ENCODE measurements at regions not wholly inside any gene's neighbourhood (a gene's known extent, or its start where the extent isn't known, plus 50 kb on each side); places are given as distances from the start of the nearest gene placed in this dataset.
"Not testable (repeated sequence)": the region's sequence is repeated elsewhere in the genome, so short reads cannot be mapped to it uniquely, and the experiment has no call there.

GRCh38 chr13:39822437-39822836 lies 167.0 kb downstream of the COG6 start:
- peaks cover 1% of the 10 kb centered on the region for H3K27me3 Mint-ChIP-seq (ENCODE audit: low read depth)
- H3K36me3 Mint-ChIP-seq (ENCODE audit: low read depth): no peaks in the 10 kb centered on the region
- H3K27ac Mint-ChIP-seq: no peak overlapping the region
- H3K9me3 Mint-ChIP-seq (ENCODE audit: insufficient read depth): no peaks in the 10 kb centered on the region
- H3K4me3 Mint-ChIP-seq: no peak overlapping the region
- ATAC-seq (no peak), DNase-seq (no peak)
- CTCF ChIA-PET: no interaction called here
- H3K4me1 Mint-ChIP-seq (ENCODE audit: low read depth): peaks cover 23% of the 10 kb centered on the region
- POLR2A ChIA-PET: no interaction called here

- H3K9me3 Mint-ChIP-seq (ENCODE audit: insufficient read depth): no peaks in the 10 kb centered on the region
- peaks cover 23% of the 10 kb centered on the region for H3K4me1 Mint-ChIP-seq (ENCODE audit: low read depth)
- H3K27me3 Mint-ChIP-seq (ENCODE audit: low read depth): peaks cover 1% of the 10 kb centered on the region
- DNase-seq (no peak), ATAC-seq (no peak)
- ChIA-PET POLR2A (no interaction called here), CTCF (interaction anchor here (0.7 kb wide), 1 partner anchor 12 kb away, joined by 3 read pairs; no protein-coding TSS in a partner anchor)
- no peak overlapping the region for H3K27ac Mint-ChIP-seq
- H3K36me3 Mint-ChIP-seq (ENCODE audit: low read depth): no peaks in the 10 kb centered on the region
- peak overlapping the region; percentile 45 for H3K4me3 Mint-ChIP-seq
Observed at GRCh38 chr13:39823063-39823713, 167.7 kb downstream of the COG6 start.

GRCh38 chr13:39825886-39826285 lies 170.4 kb downstream of the COG6 start:
- ChIA-PET POLR2A (no interaction called here), CTCF (no interaction called here)
- Mint-ChIP-seq H3K27ac (no peak overlapping the region), H3K4me3 (no peak overlapping the region), H3K9me3 (ENCODE audit: insufficient read depth) (peaks cover 5% of the 10 kb centered on the region), H3K4me1 (ENCODE audit: low read depth) (peaks cover 23% of the 10 kb centered on the region), H3K27me3 (ENCODE audit: low read depth) (peaks cover 1% of the 10 kb centered on the region), H3K36me3 (ENCODE audit: low read depth) (no peaks in the 10 kb centered on the region)
- ATAC-seq (no peak), DNase-seq (no peak)

GRCh38 chr13:39835253-39835652 lies 179.8 kb downstream of the COG6 start:
- no peak for ATAC-seq
- POLR2A ChIA-PET: no interaction called here
- no peaks in the 10 kb centered on the region for H3K36me3 Mint-ChIP-seq (ENCODE audit: low read depth)
- no peak overlapping the region for H3K4me3 Mint-ChIP-seq
- no peaks in the 10 kb centered on the region for H3K9me3 Mint-ChIP-seq (ENCODE audit: insufficient read depth)
- CTCF ChIA-PET: no interaction called here
- no peaks in the 10 kb centered on the region for H3K4me1 Mint-ChIP-seq (ENCODE audit: low read depth)
- no peak overlapping the region for H3K27ac Mint-ChIP-seq
- no peak for DNase-seq
- H3K27me3 Mint-ChIP-seq (ENCODE audit: low read depth): no peaks in the 10 kb centered on the region

- H3K36me3 Mint-ChIP-seq (ENCODE audit: low read depth): no peaks in the 10 kb centered on the region
- DNase-seq (no peak), ATAC-seq (no peak)
- no peaks in the 10 kb centered on the region for H3K9me3 Mint-ChIP-seq (ENCODE audit: insufficient read depth)
- no peak overlapping the region for H3K4me3 Mint-ChIP-seq
- H3K27me3 Mint-ChIP-seq (ENCODE audit: low read depth): no peaks in the 10 kb centered on the region
- H3K4me1 Mint-ChIP-seq (ENCODE audit: low read depth): no peaks in the 10 kb centered on the region
- ChIA-PET POLR2A (no interaction called here), CTCF (no interaction called here)
- no peak overlapping the region for H3K27ac Mint-ChIP-seq
Observed at GRCh38 chr13:39836038-39836437, 180.6 kb downstream of the COG6 start.

GRCh38 chr13:39837866-39838265 lies 182.4 kb downstream of the COG6 start:
- H3K27me3 Mint-ChIP-seq (ENCODE audit: low read depth); ATAC-seq; H3K27ac Mint-ChIP-seq; H3K4me3 Mint-ChIP-seq; H3K36me3 Mint-ChIP-seq (ENCODE audit: low read depth); POLR2A ChIA-PET; CTCF ChIA-PET; H3K4me1 Mint-ChIP-seq (ENCODE audit: low read depth); DNase-seq; H3K9me3 Mint-ChIP-seq (ENCODE audit: insufficient read depth): not testable (repeated sequence)

GRCh38 chr13:39840201-39840600 lies 184.7 kb downstream of the COG6 start:
- no peaks in the 10 kb centered on the region for H3K27me3 Mint-ChIP-seq (ENCODE audit: low read depth)
- ATAC-seq (no peak), DNase-seq (no peak)
- no peaks in the 10 kb centered on the region for H3K4me1 Mint-ChIP-seq (ENCODE audit: low read depth)
- H3K27ac Mint-ChIP-seq: no peak overlapping the region
- no peaks in the 10 kb centered on the region for H3K36me3 Mint-ChIP-seq (ENCODE audit: low read depth)
- CTCF ChIA-PET: no interaction called here
- H3K9me3 Mint-ChIP-seq (ENCODE audit: insufficient read depth): no peaks in the 10 kb centered on the region
- POLR2A ChIA-PET: no interaction called here
- no peak overlapping the region for H3K4me3 Mint-ChIP-seq

GRCh38 chr13:39847336-39847735 lies 191.9 kb downstream of the COG6 start:
- no peak overlapping the region for H3K4me3 Mint-ChIP-seq
- no peak overlapping the region for H3K27ac Mint-ChIP-seq

GRCh38 chr13:39855236-39855635 lies 199.8 kb downstream of the COG6 start:
- ChIA-PET POLR2A (no interaction called here), CTCF (interaction anchor here (1.5 kb wide), 1 partner anchor 827 kb away, joined by 3 read pairs; no protein-coding TSS in a partner anchor)
- H3K4me3 Mint-ChIP-seq: no peak overlapping the region
- DNase-seq (no peak), ATAC-seq (no peak)
- H3K36me3 Mint-ChIP-seq (ENCODE audit: low read depth): peaks cover 2% of the 10 kb centered on the region
- peaks cover 19% of the 10 kb centered on the region for H3K9me3 Mint-ChIP-seq (ENCODE audit: insufficient read depth)
- H3K27ac Mint-ChIP-seq: no peak overlapping the region
- peaks cover 5% of the 10 kb centered on the region for H3K27me3 Mint-ChIP-seq (ENCODE audit: low read depth)
- H3K4me1 Mint-ChIP-seq (ENCODE audit: low read depth): no peaks in the 10 kb centered on the region

More at GRCh38 chr13:39847336-39847735, 191.9 kb downstream of the COG6 start:
- Mint-ChIP-seq H3K27me3 (ENCODE audit: low read depth) (no peaks in the 10 kb centered on the region), H3K9me3 (ENCODE audit: insufficient read depth) (peaks cover 11% of the 10 kb centered on the region), H3K36me3 (ENCODE audit: low read depth) (no peaks in the 10 kb centered on the region), H3K4me1 (ENCODE audit: low read depth) (no peaks in the 10 kb centered on the region)
- POLR2A ChIA-PET: no interaction called here
- CTCF ChIA-PET: no interaction called here
- DNase-seq: no peak
- no peak for ATAC-seq

GRCh38 chr13:39856714-39857113 lies 201.3 kb downstream of the COG6 start:
- Mint-ChIP-seq H3K4me3 (no peak overlapping the region), H3K4me1 (ENCODE audit: low read depth) (no peaks in the 10 kb centered on the region), H3K36me3 (ENCODE audit: low read depth) (peaks cover 2% of the 10 kb centered on the region), H3K27me3 (ENCODE audit: low read depth) (peaks cover 5% of the 10 kb centered on the region), H3K9me3 (ENCODE audit: insufficient read depth) (peaks cover 14% of the 10 kb centered on the region), H3K27ac (no peak overlapping the region)
- DNase-seq: no peak
- no peak for ATAC-seq
- ChIA-PET POLR2A (no interaction called here), CTCF (no interaction called here)

- Mint-ChIP-seq H3K27ac (no peak overlapping the region), H3K36me3 (ENCODE audit: low read depth) (no peaks in the 10 kb centered on the region), H3K27me3 (ENCODE audit: low read depth) (peaks cover 5% of the 10 kb centered on the region), H3K4me1 (ENCODE audit: low read depth) (no peaks in the 10 kb centered on the region), H3K9me3 (ENCODE audit: insufficient read depth) (peaks cover 4% of the 10 kb centered on the region), H3K4me3 (no peak overlapping the region)
- DNase-seq (no peak), ATAC-seq (no peak)
- ChIA-PET CTCF (no interaction called here), POLR2A (no interaction called here)
Observed at GRCh38 chr13:39858794-39859193, 203.3 kb downstream of the COG6 start.

GRCh38 chr13:39859898-39860297 lies 204.4 kb downstream of the COG6 start:
- Mint-ChIP-seq H3K4me1 (ENCODE audit: low read depth) (no peaks in the 10 kb centered on the region), H3K36me3 (ENCODE audit: low read depth) (no peaks in the 10 kb centered on the region), H3K27me3 (ENCODE audit: low read depth) (peaks cover 5% of the 10 kb centered on the region), H3K4me3 (no peak overlapping the region), H3K9me3 (ENCODE audit: insufficient read depth) (no peaks in the 10 kb centered on the region), H3K27ac (no peak overlapping the region)
- ChIA-PET CTCF (no interaction called here), POLR2A (no interaction called here)
- DNase-seq: no peak
- no peak for ATAC-seq

- no peak overlapping the region for H3K4me3 Mint-ChIP-seq
- H3K9me3 Mint-ChIP-seq (ENCODE audit: insufficient read depth): no peaks in the 10 kb centered on the region
- POLR2A ChIA-PET: no interaction called here
- H3K27ac Mint-ChIP-seq: no peak overlapping the region
- DNase-seq: no peak
- CTCF ChIA-PET: no interaction called here
- H3K36me3 Mint-ChIP-seq (ENCODE audit: low read depth): no peaks in the 10 kb centered on the region
- no peaks in the 10 kb centered on the region for H3K4me1 Mint-ChIP-seq (ENCODE audit: low read depth)
- no peak for ATAC-seq
- H3K27me3 Mint-ChIP-seq (ENCODE audit: low read depth): no peaks in the 10 kb centered on the region
Observed at GRCh38 chr13:39862900-39863299, 207.4 kb downstream of the COG6 start.
